ENCODE measurements at regions not wholly inside any gene's neighbourhood (a gene's known extent, or its start where the extent isn't known, plus 50 kb on each side); places are given as distances from the start of the nearest gene placed in this dataset.

GRCh38 chr10:90126256-90126595 lies 424.8 kb downstream of the KIF20B start:
- no peak for DNase-seq

GRCh38 chr10:90130321-90131086 lies 429.1 kb downstream of the KIF20B start:
- DNase-seq: no peak

GRCh38 chr10:90133606-90134005 lies 432.2 kb downstream of the KIF20B start:
- DNase-seq: no peak

GRCh38 chr10:90136731-90137316 lies 435.4 kb downstream of the KIF20B start:
- DNase-seq: no peak

GRCh38 chr10:90138844-90139243 lies 437.5 kb downstream of the KIF20B start:
- no peak for DNase-seq

GRCh38 chr10:90141791-90142190 lies 440.4 kb downstream of the KIF20B start:
- no peak for DNase-seq

- DNase-seq: no peak
Measured at GRCh38 chr10:90143937-90144336, 442.5 kb downstream of the KIF20B start.

GRCh38 chr10:90148116-90148855 lies 446.9 kb downstream of the KIF20B start:
- no peak for DNase-seq

- DNase-seq: no peak
Measured at GRCh38 chr10:90149563-90149962, 448.2 kb downstream of the KIF20B start.

- DNase-seq: no peak
Measured at GRCh38 chr10:90162271-90162853, 461.0 kb downstream of the KIF20B start.

- DNase-seq: no peak
Measured at GRCh38 chr10:90167174-90168064, 466.0 kb downstream of the KIF20B start.

GRCh38 chr10:90168244-90168643 lies 466.9 kb downstream of the KIF20B start:
- DNase-seq: no peak

GRCh38 chr10:90171014-90171722 lies 469.8 kb downstream of the KIF20B start:
- DNase-seq: no peak

GRCh38 chr10:90174531-90174930 lies 473.1 kb downstream of the KIF20B start:
- DNase-seq: no peak

GRCh38 chr10:90175161-90175681 lies 473.8 kb downstream of the KIF20B start:
- no peak for DNase-seq

GRCh38 chr10:90179696-90180407 lies 478.5 kb downstream of the KIF20B start:
- no peak for DNase-seq

- no peak for DNase-seq
Measured at GRCh38 chr10:90180886-90181691, 479.7 kb downstream of the KIF20B start.

GRCh38 chr10:90192825-90193224 lies 491.4 kb downstream of the KIF20B start:
- DNase-seq: no peak

GRCh38 chr10:90193240-90193985 lies 492.0 kb downstream of the KIF20B start:
- no peak for DNase-seq
